Activated CD8-positive, alpha-beta memory T cell treated with anti-CD3 and anti-CD28 coated beads, Interleukin-2, amount 10 ng/mL, durations not matched to agents 7 days and 5 days (primary cell): ENCODE measurements at regions not wholly inside any gene's neighbourhood (a gene's known extent, or its start where the extent isn't known, plus 50 kb on each side); places are given as distances from the start of the nearest gene placed in this dataset.

Source experiments
- ATAC-seq: fragments of 150-1000 bp; cut with Tn5 transposase; one replicate; pipeline ENCODE4 v1.10.0; 2021; ENCODE audit warnings: moderate library complexity
- CTCF ChIA-PET: fragments of 350-600 bp; sonication (Branson Sonifier 250); formaldehyde crosslinking; loops from one replicate; lab custom pipeline; 2021; ENCODE audit warnings: antibody characterized with exemption; lab: Charles Lee
- DNase-seq: peaks from one replicate; pipeline ENCODE4 v3.0.0-alpha.2; 2020
- H3K27ac Mint-ChIP-seq: one replicate; pipeline ENCODE4 v1.8.0; 2021; ENCODE audit warnings: mild to moderate bottlenecking, mixed read lengths
- H3K27me3 Mint-ChIP-seq: one replicate; pipeline ENCODE4 v1.8.0; 2021; ENCODE audit warnings: mixed read lengths
- H3K36me3 Mint-ChIP-seq: one replicate; pipeline ENCODE4 v1.8.0; 2021; ENCODE audit warnings: mild to moderate bottlenecking, mixed read lengths
- H3K4me1 Mint-ChIP-seq: one replicate; pipeline ENCODE4 v1.8.0; 2021; ENCODE audit warnings: mixed read lengths
- H3K4me3 Mint-ChIP-seq: one replicate; pipeline ENCODE4 v1.8.0; 2021; ENCODE audit warnings: mild to moderate bottlenecking, moderate library complexity, mixed read lengths
- H3K9me3 Mint-ChIP-seq: one replicate; pipeline ENCODE4 v1.8.0; 2022; ENCODE audit warnings: low read depth, mixed read lengths

- H3K27ac Mint-ChIP-seq = no peak overlapping the region
- H3K27me3 Mint-ChIP-seq = no peaks in the 10 kb centered on the region
- H3K36me3 Mint-ChIP-seq = no peaks in the 10 kb centered on the region
- DNase-seq (no peak), ATAC-seq (no peak)
- H3K4me3 Mint-ChIP-seq = no peak overlapping the region
- no peaks in the 10 kb centered on the region for H3K4me1 Mint-ChIP-seq
- CTCF ChIA-PET = no interaction called here
- H3K9me3 Mint-ChIP-seq = no peaks in the 10 kb centered on the region
These were observed 50.0 kb upstream of the ZNF644 start for GRCh38 chr1:91071838-91072237.
